Kidney capillary endothelial cell (primary cell): ENCODE measurements at regions not wholly inside any gene's neighbourhood (a gene's known extent, or its start where the extent isn't known, plus 50 kb on each side); places are given as distances from the start of the nearest gene placed in this dataset.
"Not testable (repeated sequence)": the region's sequence is repeated elsewhere in the genome, so short reads cannot be mapped to it uniquely, and the experiment has no call there.

Experiments used
- DNase-seq: peaks from one replicate; pipeline ENCODE4 v3.0.0-alpha.2; 2018; ENCODE audit warnings: low spot score

- DNase-seq: no peak
These were observed 279.0 kb downstream of the OXSM start for GRCh38 chr3:26068890-26069289.

GRCh38 chr3:26070854-26071253 lies 281.0 kb downstream of the OXSM start:
- DNase-seq: no peak

- DNase-seq: no peak
These were observed 284.2 kb downstream of the OXSM start for GRCh38 chr3:26074080-26074479.

GRCh38 chr3:26078539-26078938 lies 288.6 kb downstream of the OXSM start:
- no peak for DNase-seq

GRCh38 chr3:26081166-26081565 lies 291.3 kb downstream of the OXSM start:
- no peak for DNase-seq

- no peak for DNase-seq
These were observed 291.9 kb downstream of the OXSM start for GRCh38 chr3:26081806-26082205.

GRCh38 chr3:26082911-26083310 lies 293.0 kb downstream of the OXSM start:
- DNase-seq: no peak

GRCh38 chr3:26084629-26085028 lies 294.7 kb downstream of the OXSM start:
- no peak for DNase-seq

- no peak for DNase-seq
These were observed 297.9 kb downstream of the OXSM start for GRCh38 chr3:26087751-26088150.

- DNase-seq: no peak
These were observed 299.4 kb downstream of the OXSM start for GRCh38 chr3:26089249-26089648.

- no peak for DNase-seq
These were observed 300.7 kb downstream of the OXSM start for GRCh38 chr3:26090589-26090988.

- no peak for DNase-seq
These were observed 301.2 kb downstream of the OXSM start for GRCh38 chr3:26091096-26091495.

- no peak for DNase-seq
These were observed 301.7 kb downstream of the OXSM start for GRCh38 chr3:26091626-26092025.

- DNase-seq: not testable (repeated sequence)
These were observed 307.2 kb downstream of the OXSM start for GRCh38 chr3:26097111-26097510.

GRCh38 chr3:26099692-26100091 lies 309.8 kb downstream of the OXSM start:
- DNase-seq: peak; percentile 22

- no peak for DNase-seq
These were observed 310.3 kb downstream of the OXSM start for GRCh38 chr3:26100176-26100575.

GRCh38 chr3:26102376-26102775 lies 312.5 kb downstream of the OXSM start:
- no peak for DNase-seq

- no peak for DNase-seq
These were observed 315.0 kb downstream of the OXSM start for GRCh38 chr3:26104851-26105251.

GRCh38 chr3:26105261-26105660 lies 315.4 kb downstream of the OXSM start:
- no peak for DNase-seq

GRCh38 chr3:26106228-26106627 lies 316.3 kb downstream of the OXSM start:
- DNase-seq: no peak

GRCh38 chr3:26108846-26109489 lies 319.1 kb downstream of the OXSM start:
- DNase-seq: no peak

- no peak for DNase-seq
These were observed 325.0 kb downstream of the OXSM start for GRCh38 chr3:26114851-26115250.

- DNase-seq: no peak
These were observed 328.3 kb downstream of the OXSM start for GRCh38 chr3:26118165-26118564.

GRCh38 chr3:26132942-26133341 lies 343.1 kb downstream of the OXSM start:
- no peak for DNase-seq

GRCh38 chr3:26141296-26141695 lies 351.4 kb downstream of the OXSM start:
- no peak for DNase-seq
